Trophoblast cell (in vitro differentiated cells and primary cell): ENCODE measurements at regions not wholly inside any gene's neighbourhood (a gene's known extent, or its start where the extent isn't known, plus 50 kb on each side); places are given as distances from the start of the nearest gene placed in this dataset.

ENCODE experiments used
- DNase-seq, 2 donors: peaks; one replicate each; pipeline ENCODE4 v3.0.0-alpha.2; 2016
- H2AFZ ChIP-seq: 2 replicates; pipeline ENCODE4 v1.6.1; 2013; ENCODE audit warnings: low read length, moderate library complexity, mild to moderate bottlenecking; ENCODE audit not compliant: insufficient read depth, poor library complexity
- H2AK5ac ChIP-seq: 2 replicates; pipeline ENCODE4 v1.6.1; 2013; ENCODE audit warnings: mild to moderate bottlenecking, low read length
- H2BK120ac ChIP-seq: 2 replicates; pipeline ENCODE4 v1.6.1; 2013; ENCODE audit warnings: low read length, mild to moderate bottlenecking, moderate library complexity; ENCODE audit not compliant: insufficient read depth, poor library complexity
- H2BK12ac ChIP-seq: 2 replicates; pipeline ENCODE4 v1.6.1; 2013; ENCODE audit warnings: mild to moderate bottlenecking, low read length, moderate library complexity
- H2BK5ac ChIP-seq: 2 replicates; pipeline ENCODE4 v1.6.1; 2013; ENCODE audit warnings: low read length, low read depth, moderate library complexity, mild to moderate bottlenecking; ENCODE audit not compliant: poor library complexity
- H3K14ac ChIP-seq: 2 replicates; pipeline ENCODE4 v1.6.1; 2013; ENCODE audit warnings: mild to moderate bottlenecking, low read length
- H3K18ac ChIP-seq: 2 replicates; pipeline ENCODE4 v1.6.1; 2013; ENCODE audit warnings: mild to moderate bottlenecking, low read length
- H3K23ac ChIP-seq: 2 replicates; pipeline ENCODE4 v1.6.1; 2013; ENCODE audit warnings: low read length
- H3K27ac ChIP-seq: 2 replicates; pipeline ENCODE4 v1.5.1; 2013; ENCODE audit warnings: low read depth, mild to moderate bottlenecking, inconsistent platforms, low read length, moderate library complexity
- H3K27me3 ChIP-seq: 2 replicates; pipeline ENCODE4 v1.6.1; 2013; ENCODE audit warnings: inconsistent platforms, mild to moderate bottlenecking, low read length, moderate library complexity; ENCODE audit not compliant: insufficient read depth
- H3K36me3 ChIP-seq, 2 experiments: 1 replicate in 1 of 2; 2 replicates in 1 of 2; pipeline ENCODE4 v1.6.1; 2013; ENCODE audit warnings: low read length in 2 of 2, mild to moderate bottlenecking in 2 of 2, moderate library complexity in 1 of 2; ENCODE audit not compliant: insufficient read depth in 2 of 2, control insufficient read depth in 1 of 2
- H3K4ac ChIP-seq: 2 replicates; pipeline ENCODE4 v1.6.1; 2013; ENCODE audit warnings: low read depth, mild to moderate bottlenecking, low read length, moderate library complexity
- H3K4me1 ChIP-seq, 2 experiments: 1 replicate in 1 of 2; 2 replicates in 1 of 2; pipeline ENCODE4 v1.6.1; 2013; ENCODE audit warnings: low read length in 2 of 2, mild to moderate bottlenecking in 2 of 2, moderate library complexity in 1 of 2; ENCODE audit not compliant: insufficient read depth in 2 of 2, control insufficient read depth in 1 of 2
- H3K4me2 ChIP-seq: 2 replicates; pipeline ENCODE4 v1.6.1; 2013; ENCODE audit warnings: inconsistent platforms, mild to moderate bottlenecking, low read length, moderate library complexity
- H3K4me3 ChIP-seq: 2 replicates; pipeline ENCODE4 v1.5.1; 2013; ENCODE audit warnings: mild to moderate bottlenecking, low read depth, low read length, inconsistent platforms
- H3K79me1 ChIP-seq: one replicate; pipeline ENCODE4 v1.6.1; 2013; ENCODE audit warnings: low read length
- H3K79me2 ChIP-seq: 2 replicates; pipeline ENCODE4 v1.6.1; 2013; ENCODE audit warnings: low read length, mild to moderate bottlenecking; ENCODE audit not compliant: control insufficient read depth, insufficient read depth, poor library complexity
- H3K9ac ChIP-seq: 2 replicates; pipeline ENCODE4 v1.6.1; 2013; ENCODE audit warnings: mild to moderate bottlenecking, low read length
- H3K9me3 ChIP-seq: 2 replicates; pipeline ENCODE4 v1.6.1; 2013; ENCODE audit warnings: low read depth, mild to moderate bottlenecking, control low read depth, inconsistent platforms, low read length; ENCODE audit not compliant: insufficient read depth
- H4K12ac ChIP-seq: 2 replicates; pipeline ENCODE4 v1.6.1; 2013; ENCODE audit warnings: low read depth, mild to moderate bottlenecking, low read length, moderate library complexity
- H4K8ac ChIP-seq: 2 replicates; pipeline ENCODE4 v1.6.1; 2013; ENCODE audit warnings: low read depth, mild to moderate bottlenecking, low read length, moderate library complexity
- H4K91ac ChIP-seq: one replicate; pipeline ENCODE4 v1.6.1; 2013; ENCODE audit warnings: low read depth, mild to moderate bottlenecking, low read length, moderate library complexity
- WGBS: extraction: QIAGEN DNeasy Blood & Tissue Kit; methylation state at CpG from one replicate; pipeline ENCODE4 v1.1.7; 2013; ENCODE audit warnings: missing lambda C conversion rate; ENCODE audit not compliant: insufficient read length, insufficient coverage; ENCODE audit errors: extremely low coverage; 5-methylcytosine and 5-hydroxymethylcytosine counted together

DNA sequence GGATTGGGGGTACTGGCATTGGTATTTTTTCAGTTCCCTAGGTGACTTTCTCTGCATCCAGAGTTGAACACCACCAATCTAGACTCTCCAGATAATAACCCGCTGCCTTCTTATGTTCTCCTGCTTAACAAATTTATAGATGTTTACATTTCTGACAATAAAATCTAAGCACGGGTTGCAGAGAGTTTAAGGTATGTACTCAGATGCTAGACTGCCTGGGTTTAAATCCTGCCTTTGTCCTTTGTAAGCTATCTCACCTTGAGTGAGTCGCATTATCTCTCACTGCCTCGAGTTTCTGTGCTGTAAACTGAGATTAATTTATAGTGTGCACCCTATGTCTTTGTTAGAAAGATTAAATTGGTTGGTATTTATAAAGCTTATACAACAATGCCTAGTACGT lies 131.4 kb upstream of the ARGLU1 start:
- Histone ChIP-seq H2BK5ac (no peak overlapping the region), H2BK12ac (no peak overlapping the region)
- no CpG with 5 or more reads among the region's 5 CpGs for WGBS

GRCh38 chr13:106696719-106697118 lies 128.8 kb upstream of the ARGLU1 start:
- H3K36me3 ChIP-seq: no peaks in the 10 kb centered on the region
- H3K79me2 ChIP-seq: no peaks in the 10 kb centered on the region
- no CpG with 5 or more reads among the region's 2 CpGs for WGBS
- no peak for DNase-seq
- H3K4me2 ChIP-seq: no peak overlapping the region
- H3K14ac ChIP-seq: no peak overlapping the region
- no peak overlapping the region for H3K4me3 ChIP-seq
- H4K91ac ChIP-seq: no peak overlapping the region
- H3K9ac ChIP-seq: no peak overlapping the region
- H4K12ac ChIP-seq: no peak overlapping the region
- no peaks in the 10 kb centered on the region for H3K79me1 ChIP-seq
- H2AFZ ChIP-seq: no peak overlapping the region
- no peak overlapping the region for H2BK5ac ChIP-seq
- no peak overlapping the region for H4K8ac ChIP-seq
- peaks cover 0 to 5% of the 10 kb centered on the region in 2 experiments for H3K4me1 ChIP-seq
- no peak overlapping the region for H2BK12ac ChIP-seq
- H3K27me3 ChIP-seq: no peaks in the 10 kb centered on the region
- H3K18ac ChIP-seq: no peak overlapping the region
- no peak overlapping the region for H2BK120ac ChIP-seq
- H3K9me3 ChIP-seq: no peaks in the 10 kb centered on the region
- H2AK5ac ChIP-seq: no peak overlapping the region
- H3K4ac ChIP-seq: no peak overlapping the region
- no peak overlapping the region for H3K27ac ChIP-seq
- no peak overlapping the region for H3K23ac ChIP-seq

More for the DNA sequence above, 131.4 kb upstream of the ARGLU1 start:
- Histone ChIP-seq H3K14ac (no peak overlapping the region), H3K27ac (no peak overlapping the region), H3K79me2 (no peaks in the 10 kb centered on the region), H3K23ac (no peak overlapping the region), H4K8ac (no peak overlapping the region), H3K79me1 (no peaks in the 10 kb centered on the region), H3K4me2 (no peak overlapping the region), H2AFZ (no peak overlapping the region), H3K36me3 (no peaks in the 10 kb centered on the region), H4K91ac (no peak overlapping the region), H3K18ac (no peak overlapping the region), H4K12ac (no peak overlapping the region), H2BK120ac (no peak overlapping the region), H3K4ac (no peak overlapping the region), H3K9ac (no peak overlapping the region), H2AK5ac (no peak overlapping the region), H3K9me3 (no peaks in the 10 kb centered on the region), H3K27me3 (no peaks in the 10 kb centered on the region), H3K4me3 (no peak overlapping the region), H3K4me1 (peaks cover 0 to 5% of the 10 kb centered on the region in 2 experiments)
- DNase-seq: no peak

- no peak overlapping the region for H2BK12ac ChIP-seq
- no peak overlapping the region for H3K27ac ChIP-seq
- no CpG with 5 or more reads among the region's 3 CpGs for WGBS
These were observed 128.2 kb upstream of the ARGLU1 start for GRCh38 chr13:106696140-106696539.

DNA sequence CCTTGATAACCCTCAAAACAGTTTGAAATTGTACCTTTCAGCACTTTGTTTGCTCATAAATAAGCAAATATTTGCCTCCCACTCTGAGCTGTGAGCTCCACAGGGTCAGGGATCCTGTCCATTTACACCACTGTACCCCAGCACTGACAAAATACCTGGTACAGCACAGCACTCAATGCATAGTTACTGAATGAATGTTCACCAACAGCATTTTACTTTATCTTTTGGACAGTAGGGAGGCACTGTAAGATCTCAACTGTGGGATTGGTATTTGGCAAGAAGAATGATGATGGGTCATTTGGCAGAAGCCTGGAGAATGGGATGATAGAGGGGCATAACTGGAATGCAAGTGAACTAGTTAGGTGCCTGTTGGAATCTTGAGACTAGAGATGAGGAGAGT lies 127.2 kb upstream of the ARGLU1 start:
- H3K36me3 ChIP-seq: no peaks in the 10 kb centered on the region
- no peak overlapping the region for H3K18ac ChIP-seq
- H3K4ac ChIP-seq: no peak overlapping the region
- peaks cover 0 to 5% of the 10 kb centered on the region in 2 experiments for H3K4me1 ChIP-seq
- H2AK5ac ChIP-seq: no peak overlapping the region
- H3K14ac ChIP-seq: no peak overlapping the region
- no peaks in the 10 kb centered on the region for H3K9me3 ChIP-seq
- H3K4me3 ChIP-seq: no peak overlapping the region
- H3K79me1 ChIP-seq: no peaks in the 10 kb centered on the region
- H3K9ac ChIP-seq: no peak overlapping the region
- H4K8ac ChIP-seq: no peak overlapping the region
- no peak overlapping the region for H2BK5ac ChIP-seq
- no peak overlapping the region for H3K4me2 ChIP-seq
- H4K91ac ChIP-seq: no peak overlapping the region
- peak in 1 of 2 donors; percentile 40 for DNase-seq
- no peaks in the 10 kb centered on the region for H3K27me3 ChIP-seq
- no peak overlapping the region for H3K23ac ChIP-seq
- no peaks in the 10 kb centered on the region for H3K79me2 ChIP-seq
- no peak overlapping the region for H4K12ac ChIP-seq
- no peak overlapping the region for H2BK120ac ChIP-seq
- no peak overlapping the region for H2AFZ ChIP-seq
- no peak overlapping the region for H2BK12ac ChIP-seq
- no peak overlapping the region for H3K27ac ChIP-seq

More at GRCh38 chr13:106696140-106696539, 128.2 kb upstream of the ARGLU1 start:
- Histone ChIP-seq H3K4me2 (no peak overlapping the region), H3K14ac (no peak overlapping the region), H3K4ac (no peak overlapping the region), H4K12ac (no peak overlapping the region), H3K4me1 (peaks cover 0 to 5% of the 10 kb centered on the region in 2 experiments), H2AK5ac (no peak overlapping the region), H2AFZ (no peak overlapping the region), H2BK5ac (no peak overlapping the region), H3K23ac (no peak overlapping the region), H4K8ac (no peak overlapping the region), H4K91ac (no peak overlapping the region), H3K9me3 (no peaks in the 10 kb centered on the region), H3K18ac (no peak overlapping the region), H3K79me1 (no peaks in the 10 kb centered on the region), H3K9ac (no peak overlapping the region), H3K4me3 (no peak overlapping the region), H3K27me3 (no peaks in the 10 kb centered on the region), H3K79me2 (no peaks in the 10 kb centered on the region), H3K36me3 (no peaks in the 10 kb centered on the region), H2BK120ac (no peak overlapping the region)
- DNase-seq: no peak
